Skin epidermis (tissue), 12 donors: ENCODE measurements at regions not wholly inside any gene's neighbourhood (a gene's known extent, or its start where the extent isn't known, plus 50 kb on each side); places are given as distances from the start of the nearest gene placed in this dataset.

Source experiments
- H3K27ac ChIP-seq, 21 experiments: fragments of 200-600 bp; sonication (generic) in 11 of 21; one replicate each; pipeline ENCODE4 v1.5.0; 2020; ENCODE audit warnings: mild to moderate bottlenecking in 3 of 21, inconsistent platforms in 2 of 21, moderate library complexity in 2 of 21
- H3K4me3 ChIP-seq, 7 experiments: fragments of 200-600 bp; sonication (generic) in 2 of 7; one replicate each; pipeline ENCODE4 v1.5.0; 2020; ENCODE audit warnings: inconsistent platforms in 2 of 7, mild to moderate bottlenecking in 2 of 7, moderate library complexity in 1 of 7

DNA sequence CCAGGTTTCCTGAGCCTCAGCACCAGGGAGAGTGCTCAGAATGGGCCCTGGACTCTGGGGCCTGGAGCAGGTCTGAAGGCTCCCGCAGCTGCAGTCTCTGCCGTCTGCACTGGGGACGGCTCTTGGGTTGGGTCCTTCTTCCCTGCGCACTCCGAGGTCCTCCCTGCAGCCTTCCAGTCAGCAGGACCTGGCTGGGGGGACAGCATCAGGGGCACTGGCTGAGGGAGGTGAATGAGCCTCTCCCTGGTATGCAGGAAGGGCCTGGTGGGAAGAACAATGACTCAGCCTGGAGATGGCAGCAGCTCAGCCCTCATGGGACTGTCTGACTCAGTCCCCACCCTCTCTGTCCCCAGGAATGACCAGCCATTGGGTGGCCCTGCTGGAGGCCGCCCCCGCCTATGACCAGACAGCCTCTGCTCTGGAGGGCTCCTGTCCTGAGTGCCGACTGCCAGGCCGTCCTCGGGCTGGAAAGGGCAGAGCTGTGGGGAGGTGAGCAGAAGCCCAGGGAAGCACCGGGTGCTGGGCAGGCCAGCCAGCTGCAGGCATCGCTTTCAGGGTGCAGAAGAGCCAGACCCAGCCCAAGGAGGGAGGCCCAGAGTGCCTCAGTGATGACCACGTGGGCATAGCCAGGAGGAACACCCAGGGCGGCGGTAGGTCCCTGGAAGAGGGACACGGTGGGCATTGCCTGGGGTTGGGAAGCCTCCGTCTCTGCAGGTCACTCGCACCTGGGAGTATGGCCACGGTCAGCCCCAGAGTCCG, 455.0 kb downstream of the BRD1 start:
- H3K27ac ChIP-seq: no peak overlapping the region

DNA sequence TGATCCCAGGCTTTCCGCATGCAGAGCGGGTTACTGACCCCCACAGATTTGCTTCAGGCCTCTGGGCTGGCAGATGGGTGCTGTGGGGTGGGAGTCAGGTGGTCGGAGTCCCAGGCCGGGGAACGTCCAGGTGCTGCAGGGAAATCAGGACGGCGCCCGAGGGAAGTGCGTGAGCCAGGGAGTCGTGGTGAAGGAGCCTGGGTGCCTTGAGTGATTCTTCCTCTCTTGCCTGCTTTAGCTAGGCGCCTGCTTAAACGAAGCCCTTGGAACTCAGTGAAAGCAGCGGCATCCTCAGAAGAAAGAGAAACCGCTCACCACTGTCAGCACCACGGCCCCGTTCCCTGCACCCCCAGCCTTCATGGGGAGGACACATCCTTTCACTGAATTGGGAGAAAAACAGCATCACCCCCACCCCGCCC, 455.6 kb downstream of the BRD1 start:
- H3K27ac ChIP-seq: no peak overlapping the region
- H3K4me3 ChIP-seq: no peak overlapping the region

More for the DNA sequence above, 455.0 kb downstream of the BRD1 start:
- no peak overlapping the region for H3K4me3 ChIP-seq

DNA sequence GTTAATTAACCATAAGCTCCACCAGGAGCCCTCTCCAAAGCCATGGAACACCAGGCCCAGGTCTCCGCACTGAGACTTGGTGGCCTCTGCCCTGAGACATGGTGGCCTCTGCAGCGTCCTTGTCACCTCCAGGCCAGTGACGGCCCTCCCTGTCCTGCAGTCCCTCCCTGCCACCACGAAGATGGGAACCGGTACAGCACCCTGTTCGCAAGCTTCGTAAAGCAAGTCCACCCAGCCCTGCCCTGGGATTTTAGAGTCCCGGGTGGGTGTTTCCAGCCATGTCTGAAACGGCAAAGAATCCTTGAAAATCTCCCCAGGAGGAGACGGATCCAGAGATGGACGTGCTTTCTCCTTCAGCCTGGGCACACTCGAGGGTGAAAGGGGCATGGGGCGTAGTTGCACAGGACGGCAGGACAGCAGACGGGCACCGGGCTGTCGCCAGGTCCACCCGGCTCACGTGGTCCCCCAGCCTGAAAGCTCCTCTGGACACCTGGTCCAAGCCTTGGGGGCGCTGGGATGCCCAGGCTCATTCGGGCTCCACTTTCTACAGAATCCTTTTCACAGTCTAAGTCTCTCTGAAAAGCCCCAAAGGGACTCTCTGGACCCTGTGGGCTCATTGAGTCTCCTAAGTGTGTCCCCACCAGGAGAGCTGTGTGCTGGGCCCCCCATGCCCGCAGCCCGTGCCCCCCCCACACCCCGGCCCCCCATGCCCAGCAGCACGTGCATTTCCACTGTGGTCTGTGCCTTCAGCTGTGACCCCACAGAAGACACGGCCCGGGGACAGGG, 456.2 kb downstream of the BRD1 start:
- Histone ChIP-seq H3K27ac (no peak overlapping the region), H3K4me3 (no peak overlapping the region)

DNA sequence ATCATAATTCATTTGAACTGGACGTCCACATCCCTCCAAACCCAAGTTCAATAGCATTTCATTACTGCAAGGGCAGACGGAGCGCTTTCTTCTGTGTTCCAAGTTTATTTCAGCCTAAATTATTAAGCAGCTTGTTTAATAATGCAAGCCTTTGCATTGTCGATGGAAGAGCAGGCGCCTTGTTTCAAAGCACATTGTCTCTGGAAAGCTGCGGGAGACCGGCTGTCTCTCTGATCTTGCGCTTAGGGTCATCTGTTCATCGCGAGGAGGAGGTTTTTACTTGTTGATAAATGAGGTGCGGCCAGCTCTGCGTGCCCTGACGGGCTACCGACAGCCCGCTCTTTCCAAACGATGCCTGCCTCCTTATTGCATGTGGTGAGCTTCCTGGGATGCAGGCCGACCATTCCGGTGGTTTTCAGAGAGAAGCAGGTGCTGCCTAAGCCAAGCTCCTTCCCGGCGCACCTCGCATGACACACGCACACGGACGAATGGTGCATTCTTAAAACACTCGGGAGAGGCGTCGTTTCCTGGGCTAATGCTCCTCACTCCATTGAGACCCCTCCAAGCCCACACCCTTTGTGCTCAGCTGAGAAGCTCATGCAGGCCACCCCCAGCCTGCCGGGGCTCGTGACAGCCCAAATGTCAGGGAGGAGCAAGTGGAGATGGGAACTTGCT, 456.9 kb downstream of the BRD1 start:
- Histone ChIP-seq H3K27ac (no peak overlapping the region), H3K4me3 (no peak overlapping the region)

DNA sequence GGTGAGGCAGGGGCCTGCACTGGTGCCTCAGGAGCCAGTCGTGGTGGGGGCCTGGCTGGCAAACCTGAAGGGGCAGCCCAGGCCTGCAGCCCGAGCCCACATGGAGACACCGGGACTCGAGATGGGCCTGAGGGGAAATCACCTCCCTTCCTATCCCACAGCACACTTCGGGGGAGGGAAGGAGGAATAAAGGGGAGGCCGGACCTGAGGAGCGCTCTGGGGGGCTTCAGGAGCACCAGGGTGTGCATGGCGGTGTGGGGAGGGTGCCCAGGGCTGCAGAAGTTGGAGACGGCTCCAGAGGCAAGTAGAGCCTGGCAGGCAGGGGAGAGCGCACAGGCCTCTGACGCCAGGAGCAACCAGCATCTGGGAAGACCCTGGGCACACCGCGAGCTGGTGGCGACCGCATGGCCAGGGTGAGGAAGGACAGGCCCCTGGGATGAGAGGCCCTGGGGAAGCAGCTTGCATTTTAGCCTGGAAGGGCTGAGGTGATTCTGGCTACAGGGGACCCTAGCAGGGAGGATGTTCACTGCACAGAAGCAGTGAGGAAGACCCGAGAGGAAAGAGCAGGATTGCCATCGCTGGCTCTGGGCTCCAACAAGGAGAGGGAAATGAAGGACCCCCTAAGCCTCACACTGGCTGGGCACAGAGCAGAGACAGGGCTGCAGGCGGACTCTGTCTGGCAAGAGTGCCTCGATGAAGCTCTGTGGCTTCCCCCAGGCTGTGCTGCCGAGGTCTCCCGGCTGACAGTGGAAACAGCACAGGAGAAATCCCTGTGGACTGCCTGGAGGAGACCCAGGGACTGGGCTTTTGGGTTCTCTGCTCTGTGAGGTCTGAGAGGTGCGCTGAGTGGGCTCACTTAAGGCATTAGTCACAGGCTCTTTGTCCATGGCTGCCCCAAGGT, 457.7 kb downstream of the BRD1 start:
- Histone ChIP-seq H3K27ac (no peak overlapping the region), H3K4me3 (no peak overlapping the region)

DNA sequence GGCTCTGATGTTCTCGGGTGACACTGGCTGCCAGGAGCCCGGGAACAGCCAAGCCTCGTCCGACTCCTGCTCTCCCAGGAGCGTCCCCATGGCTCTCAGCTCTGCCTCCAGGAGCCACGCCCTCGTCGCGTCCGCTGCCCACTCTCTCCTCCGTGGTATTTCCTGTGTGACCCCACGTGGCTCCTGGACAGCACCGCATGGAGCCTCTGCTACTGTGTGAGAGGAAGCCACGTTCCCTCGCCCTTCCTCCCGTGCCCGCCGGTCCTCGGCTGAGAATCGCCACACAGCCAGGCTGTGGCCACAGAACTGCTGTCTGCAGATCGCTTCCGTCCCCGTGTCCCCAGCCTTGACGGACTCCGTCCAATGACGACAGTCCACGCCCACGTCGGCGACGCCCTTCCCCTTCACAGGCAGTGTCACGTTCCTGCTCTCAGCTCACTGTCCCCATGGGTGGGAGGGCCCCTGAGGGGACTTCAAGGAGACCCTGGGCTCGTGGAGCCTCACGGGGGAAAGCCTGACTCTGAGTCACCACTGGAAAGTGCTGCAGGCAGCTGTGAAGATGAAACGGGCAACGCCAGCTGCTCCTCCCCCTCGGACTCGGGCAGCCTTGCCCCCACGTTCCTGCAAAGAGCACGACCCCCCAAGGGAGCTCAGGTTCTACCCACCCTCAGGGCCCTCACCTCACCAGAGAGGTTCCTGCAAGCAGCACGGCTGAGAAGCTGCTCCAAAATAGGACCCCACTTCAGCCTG, 458.5 kb downstream of the BRD1 start:
- H3K4me3 ChIP-seq: no peak overlapping the region
- no peak overlapping the region for H3K27ac ChIP-seq

DNA sequence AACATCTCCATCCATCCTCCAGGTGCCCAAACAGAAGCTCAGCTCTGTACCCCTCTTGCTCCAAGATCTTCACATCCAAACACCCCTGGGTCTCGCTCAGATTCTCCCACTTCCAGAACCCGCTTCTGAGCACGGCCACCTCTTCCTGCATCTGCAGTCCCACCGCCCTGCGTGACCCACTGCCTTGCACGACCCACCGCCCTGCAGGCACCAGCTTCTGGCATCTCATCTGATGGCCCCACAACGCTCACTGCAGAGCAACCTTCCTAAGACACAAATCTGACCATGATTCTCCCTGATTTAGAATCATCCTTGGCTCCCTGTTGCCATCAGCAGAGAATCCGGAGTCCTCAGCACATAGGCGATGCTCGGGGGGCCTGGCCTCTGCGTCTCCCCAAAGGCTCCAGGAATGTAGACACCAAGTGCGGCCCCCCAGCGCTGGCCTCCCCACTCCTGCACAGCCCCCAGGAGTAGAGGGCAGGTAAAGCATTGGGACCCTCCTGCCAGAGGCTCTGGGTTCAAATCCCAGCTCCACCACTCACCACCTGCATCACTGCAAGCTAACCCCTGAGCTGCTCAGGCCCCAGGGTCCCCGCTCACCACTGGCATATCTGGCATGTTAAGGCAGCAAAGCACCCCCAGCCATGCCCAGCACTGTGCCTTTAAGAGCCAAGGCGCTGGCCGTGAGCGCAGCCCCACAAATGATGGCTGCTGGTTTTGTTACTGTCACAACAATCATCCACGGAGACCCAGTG, 459.3 kb downstream of the BRD1 start:
- no peak overlapping the region for H3K27ac ChIP-seq
- H3K4me3 ChIP-seq: no peak overlapping the region

DNA sequence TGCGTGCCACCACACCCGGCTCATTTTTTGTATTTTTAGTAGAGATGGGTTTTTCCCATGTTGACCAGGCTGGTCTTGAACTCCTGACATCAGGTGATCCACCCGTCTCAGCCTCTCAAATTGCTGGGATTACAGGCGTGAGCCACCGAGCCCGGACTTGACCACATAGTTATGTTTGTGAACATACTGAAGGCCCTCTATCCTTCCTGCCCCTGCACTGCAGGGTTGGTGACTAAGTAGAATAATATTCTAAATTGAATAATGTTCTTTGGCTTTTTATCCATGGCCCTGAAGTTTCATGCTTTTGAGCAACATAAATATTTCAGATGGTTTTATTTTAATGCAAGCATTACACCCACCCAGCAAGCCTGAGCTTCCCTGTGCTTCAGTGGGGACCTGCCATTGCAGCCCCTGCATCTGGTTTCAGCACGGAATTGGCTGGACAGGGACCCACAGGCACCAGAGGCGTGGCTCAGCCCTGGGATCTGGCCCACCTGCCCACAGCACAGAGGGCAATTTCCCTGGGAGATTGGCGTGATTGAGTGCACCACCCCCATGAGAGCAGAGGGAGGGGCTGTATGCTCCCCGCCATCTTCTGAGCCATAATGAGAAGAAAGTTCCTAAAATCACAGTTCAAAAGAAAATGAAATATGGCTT, 460.5 kb downstream of the BRD1 start:
- Histone ChIP-seq H3K4me3 (no peak overlapping the region), H3K27ac (no peak overlapping the region)

DNA sequence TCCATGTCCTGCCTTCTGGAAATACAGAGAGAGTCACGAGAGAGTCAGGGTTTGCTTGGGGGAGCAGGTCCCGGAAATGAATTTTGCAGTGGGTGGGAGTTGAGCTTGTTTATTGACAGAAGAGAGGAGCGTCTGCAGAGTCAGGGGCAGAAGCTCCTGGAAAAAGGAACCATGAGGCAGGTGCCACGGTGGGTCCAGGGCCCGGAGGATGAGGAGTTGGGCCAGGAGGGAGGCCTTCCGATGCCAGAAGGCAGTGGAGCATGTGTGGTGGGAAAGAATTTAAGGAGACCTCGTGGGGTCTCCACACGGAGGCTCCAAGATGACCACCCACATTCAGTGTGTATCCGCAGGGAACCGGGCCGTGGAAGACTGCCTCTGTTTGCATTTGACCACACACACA, 461.2 kb downstream of the BRD1 start:
- Histone ChIP-seq H3K27ac (no peak overlapping the region), H3K4me3 (no peak overlapping the region)

DNA sequence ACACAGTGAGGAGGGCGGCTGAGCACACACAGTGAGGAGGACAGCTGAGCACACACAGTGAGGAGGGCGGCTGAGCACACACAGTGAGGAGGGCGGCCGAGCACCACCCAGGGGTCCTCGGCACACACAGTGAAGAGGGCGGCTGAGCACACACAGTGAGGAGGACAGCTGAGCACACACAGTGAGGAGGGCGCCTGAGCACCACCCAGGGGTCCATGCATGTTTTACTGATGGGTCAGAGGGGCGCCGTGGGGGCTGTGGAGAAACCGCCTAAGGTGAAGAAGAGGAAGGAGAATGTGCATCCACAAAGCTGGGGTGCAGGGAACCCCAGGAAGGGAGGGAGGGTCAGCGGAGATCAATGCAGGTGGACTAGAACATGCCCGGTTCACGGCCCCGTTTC, 461.8 kb downstream of the BRD1 start:
- no peak overlapping the region for H3K4me3 ChIP-seq
- no peak overlapping the region for H3K27ac ChIP-seq

DNA sequence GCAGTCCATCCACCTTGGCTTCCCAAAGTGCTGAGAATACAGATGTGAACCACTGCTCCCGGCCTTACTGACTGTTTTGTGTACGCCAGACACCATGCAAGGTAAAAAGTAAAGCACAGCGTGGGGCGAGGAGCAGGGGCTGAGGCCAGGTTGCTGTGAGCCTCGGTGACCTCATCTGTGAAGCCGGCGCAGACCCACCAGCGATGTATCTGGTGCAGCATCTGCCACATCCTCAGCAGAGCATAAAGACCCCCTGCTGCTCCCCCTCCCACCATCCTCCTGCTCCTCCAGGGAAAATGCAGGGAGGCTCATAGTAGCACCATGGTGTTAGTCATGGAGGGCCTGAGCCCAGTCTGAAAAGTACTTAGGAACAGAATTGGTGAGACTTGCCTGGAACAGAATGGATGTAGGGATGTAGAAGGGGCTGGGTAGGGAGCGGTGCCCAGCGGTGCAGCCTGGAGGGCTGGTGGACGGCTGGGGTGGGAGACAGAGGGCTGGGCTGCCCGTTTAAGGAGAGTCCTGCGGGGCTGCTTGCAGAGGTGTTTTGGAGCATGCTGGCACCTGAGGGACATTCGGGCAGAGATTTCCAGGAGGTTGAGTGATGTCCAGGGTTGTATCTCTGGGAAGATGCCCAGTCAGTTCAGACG, 462.4 kb downstream of the BRD1 start:
- Histone ChIP-seq H3K27ac (no peak overlapping the region), H3K4me3 (no peak overlapping the region)

DNA sequence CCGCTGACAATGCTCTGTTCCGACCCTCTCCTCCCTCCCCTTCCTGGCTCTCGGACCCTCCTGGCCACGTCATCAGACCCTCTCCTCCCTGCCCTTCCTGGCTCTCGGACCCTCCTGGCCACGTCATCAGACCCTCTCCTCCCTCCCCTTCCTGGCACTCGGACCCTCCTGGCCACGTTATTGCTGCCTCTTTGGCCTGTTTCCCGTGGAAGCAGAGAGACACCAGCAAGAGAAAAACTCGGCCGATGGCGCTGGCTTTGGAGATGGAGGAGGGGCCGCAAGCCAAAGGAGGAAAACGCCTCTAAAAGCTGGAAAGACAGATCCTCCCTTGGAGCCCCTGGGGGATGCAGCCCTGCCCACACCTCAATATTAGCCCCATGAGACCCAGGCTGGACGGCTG, 463.3 kb downstream of the BRD1 start:
- H3K4me3 ChIP-seq: no peak overlapping the region

DNA sequence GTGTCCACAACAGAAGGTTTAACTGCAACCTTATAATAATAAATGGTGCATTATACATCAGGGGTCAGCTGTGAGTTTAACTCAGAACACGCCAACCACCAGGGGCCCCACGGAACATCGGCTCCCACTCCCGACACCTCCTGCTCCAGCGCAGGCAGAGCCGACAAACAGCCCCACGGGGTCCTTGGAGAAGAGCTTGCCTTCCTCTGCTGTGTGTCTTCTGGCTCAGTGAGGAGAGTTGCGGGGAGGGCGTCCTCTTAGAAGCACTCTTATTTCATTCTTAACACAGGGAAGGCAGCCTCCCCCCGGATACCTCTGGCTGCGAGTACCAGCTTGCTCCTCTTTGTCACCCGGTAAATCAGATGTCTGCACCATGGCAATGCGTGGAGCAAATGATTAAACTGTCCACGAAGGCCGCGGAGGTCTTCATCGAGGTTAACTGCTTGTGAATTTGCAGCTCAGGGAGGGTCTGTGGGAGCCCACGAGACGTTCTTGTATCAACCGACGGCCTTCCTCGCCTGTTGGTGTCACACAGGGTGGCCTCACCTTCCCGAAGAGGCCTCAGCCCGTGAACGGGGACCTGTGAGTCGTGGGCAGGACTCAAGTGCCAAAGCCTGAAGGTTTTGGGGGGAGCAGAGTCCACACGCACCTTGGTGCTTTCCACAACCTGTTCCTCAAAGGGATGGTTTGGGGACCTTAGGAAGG, 464.0 kb downstream of the BRD1 start:
- no peak overlapping the region for H3K4me3 ChIP-seq
- H3K27ac ChIP-seq: no peak overlapping the region

More for the DNA sequence above, 463.3 kb downstream of the BRD1 start:
- H3K27ac ChIP-seq: no peak overlapping the region

DNA sequence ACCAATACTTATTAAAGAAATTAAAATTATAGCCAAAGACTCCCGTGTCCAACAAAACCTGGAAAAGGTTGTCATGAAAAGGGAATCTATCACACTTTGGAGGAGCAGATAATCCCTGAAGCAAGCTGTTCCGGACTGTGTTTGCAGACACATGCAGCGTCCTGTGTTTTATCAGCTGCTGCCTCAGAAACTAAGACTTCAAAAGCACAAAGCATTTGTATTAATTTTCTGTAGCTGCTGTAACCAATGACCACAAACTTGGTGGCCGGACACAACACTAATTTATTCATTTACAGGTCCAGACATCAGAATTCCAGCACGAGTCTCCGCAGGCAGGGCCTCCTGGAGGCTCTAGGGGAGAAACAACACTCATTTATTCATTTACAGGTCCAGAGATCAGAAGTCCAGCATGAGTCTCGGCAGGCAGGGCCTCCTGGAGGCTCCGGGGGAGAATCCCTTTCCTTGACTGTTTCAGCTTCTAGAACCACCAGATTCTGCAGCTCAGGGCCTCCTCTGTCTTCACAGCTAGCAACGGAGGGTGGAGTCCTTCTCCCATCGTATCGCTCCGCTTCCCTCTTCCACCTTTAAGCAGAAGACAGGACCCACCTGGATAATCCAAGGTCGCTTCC, 465.3 kb downstream of the BRD1 start:
- Histone ChIP-seq H3K27ac (no peak overlapping the region), H3K4me3 (no peak overlapping the region)

DNA sequence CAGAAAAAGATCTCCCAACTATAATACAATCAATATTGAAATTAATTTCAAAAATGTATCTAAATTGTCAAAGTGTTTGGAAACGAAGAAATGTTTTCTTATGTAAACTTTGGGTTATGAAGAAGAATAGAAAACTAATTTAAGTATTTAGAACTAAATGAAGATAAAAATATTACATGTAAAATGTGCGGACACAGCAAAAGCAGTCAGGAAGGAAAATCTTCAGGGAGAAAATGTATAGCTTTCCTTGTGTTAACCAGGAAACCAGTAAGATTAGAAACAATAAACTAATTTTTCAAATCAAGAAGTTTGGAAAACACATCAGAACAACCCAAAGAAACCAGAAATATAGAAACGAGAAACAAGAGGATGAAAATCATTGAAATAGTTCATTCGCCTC, 466.5 kb downstream of the BRD1 start:
- no peak overlapping the region for H3K4me3 ChIP-seq
- no peak overlapping the region for H3K27ac ChIP-seq

DNA sequence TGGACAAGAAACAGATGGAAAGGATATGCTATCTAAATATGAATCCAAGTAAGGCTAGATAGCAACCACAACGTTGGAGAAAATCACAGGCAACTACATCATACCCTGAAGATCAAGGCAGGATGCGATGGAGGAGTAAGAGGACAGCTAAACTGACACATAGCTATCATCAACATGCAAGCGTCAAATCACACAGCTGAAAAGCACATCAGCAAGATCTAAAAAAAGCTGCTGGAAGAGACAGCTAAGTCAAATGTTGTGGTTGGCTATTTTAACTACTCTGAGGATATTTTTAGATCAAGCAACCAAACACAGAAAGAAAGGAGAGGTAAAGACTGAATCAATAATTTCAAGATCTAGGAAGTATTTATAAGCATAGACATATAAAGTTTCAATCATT, 466.9 kb downstream of the BRD1 start:
- Histone ChIP-seq H3K27ac (no peak overlapping the region), H3K4me3 (no peak overlapping the region)
